SK-N-SH treated with all-trans-retinoic acid at 6 μM for 48 hours (cell line): ENCODE measurements at regions not wholly inside any gene's neighbourhood (a gene's known extent, or its start where the extent isn't known, plus 50 kb on each side); places are given as distances from the start of the nearest gene placed in this dataset.

Experiments used
- ATAC-seq: fragments of 200-7000 bp; cut with Tn5 transposase; 3 replicates; pipeline ENCODE4 v1.9.1; 2020; ENCODE audit warnings: mild to moderate bottlenecking, moderate library complexity
- ARNTL ChIP-seq: fragments of 450-650 bp; formaldehyde crosslinking; IDR thresholded peaks from 2 replicates; pipeline ENCODE4 v1.5.0; 2020; ENCODE audit warnings: low read depth, mild to moderate bottlenecking, moderate library complexity, borderline replicate concordance
- CREB5 ChIP-seq: fragments of 250-450 bp; sonication (Bioruptor Pico); IDR thresholded peaks from 2 replicates; pipeline ENCODE4 v1.5.1; 2020; ENCODE audit warnings: low read depth, mild to moderate bottlenecking, moderate library complexity
- CSRNP3 ChIP-seq: fragments of 250-450 bp; sonication (Bioruptor Pico); IDR thresholded peaks from 2 replicates; pipeline ENCODE4 v1.5.1; 2021; ENCODE audit warnings: mild to moderate bottlenecking, moderate library complexity
- ESRRG ChIP-seq: fragments of 250-450 bp; sonication (Bioruptor Pico); IDR thresholded peaks from 2 replicates; pipeline ENCODE4 v1.6.1; 2021; ENCODE audit warnings: mild to moderate bottlenecking
- GLIS3 ChIP-seq: fragments of 250-450 bp; sonication (Bioruptor Pico); IDR thresholded peaks from 2 replicates; pipeline ENCODE4 v1.5.0; 2020; ENCODE audit warnings: mild to moderate bottlenecking, moderate library complexity
- ISL1 ChIP-seq: fragments of 250-450 bp; sonication (Bioruptor Pico); IDR thresholded peaks from 2 replicates; pipeline ENCODE4 v2.1.2; 2022; ENCODE audit warnings: mild to moderate bottlenecking, moderate library complexity
- PATZ1 ChIP-seq: fragments of 250-450 bp; sonication (Bioruptor Pico); IDR thresholded peaks from 2 replicates; pipeline ENCODE4 v1.8.0; 2020; ENCODE audit warnings: mild to moderate bottlenecking, moderate library complexity, borderline replicate concordance
- POU6F1 ChIP-seq: fragments of 250-450 bp; sonication (Bioruptor Pico); IDR thresholded peaks from 2 replicates; pipeline ENCODE4 v1.8.0; 2021; ENCODE audit warnings: low read depth, mild to moderate bottlenecking, moderate library complexity, borderline replicate concordance
- PPARA ChIP-seq: fragments of 250-450 bp; sonication (Bioruptor Pico); IDR thresholded peaks from 2 replicates; pipeline ENCODE4 v1.5.0; 2020; ENCODE audit warnings: mild to moderate bottlenecking, borderline replicate concordance
- RARB ChIP-seq: fragments of 250-450 bp; sonication (Bioruptor Pico); IDR thresholded peaks from 2 replicates; pipeline ENCODE4 v1.8.0; 2021; ENCODE audit warnings: mild to moderate bottlenecking, moderate library complexity
- TCF4 ChIP-seq: fragments of 250-450 bp; sonication (Bioruptor Pico); IDR thresholded peaks from 2 replicates; pipeline ENCODE4 v1.8.0; 2021; ENCODE audit warnings: mild to moderate bottlenecking, moderate library complexity, borderline replicate concordance
- TOX ChIP-seq: fragments of 250-450 bp; sonication (Bioruptor Pico); IDR thresholded peaks from 2 replicates; pipeline ENCODE4 v1.8.0; 2021; ENCODE audit warnings: mild to moderate bottlenecking, moderate library complexity, borderline replicate concordance
- TSHZ2 ChIP-seq: fragments of 250-450 bp; sonication (Bioruptor Pico); IDR thresholded peaks from 2 replicates; pipeline ENCODE4 v1.5.0; 2020; ENCODE audit warnings: mild to moderate bottlenecking, moderate library complexity
- ZC3H10 ChIP-seq: fragments of 250-450 bp; sonication (Bioruptor Pico); IDR thresholded peaks from 2 replicates; pipeline ENCODE4 v1.5.1; 2021; ENCODE audit warnings: mild to moderate bottlenecking, moderate library complexity
- ZFP30 ChIP-seq: fragments of 450-650 bp; formaldehyde crosslinking; IDR thresholded peaks from 2 replicates; pipeline ENCODE4 v1.5.0; 2022; ENCODE audit warnings: mild to moderate bottlenecking, moderate library complexity
- ZNF565 ChIP-seq: fragments of 450-650 bp; formaldehyde crosslinking; conservative IDR thresholded peaks from 2 replicates; pipeline ENCODE4 v1.5.0; 2020; ENCODE audit warnings: low read depth, mild to moderate bottlenecking, moderate library complexity
- ZNF70 ChIP-seq: fragments of 450-650 bp; formaldehyde crosslinking; IDR thresholded peaks from 2 replicates; pipeline ENCODE4 v1.5.0; 2020; ENCODE audit warnings: mild to moderate bottlenecking, moderate library complexity

- TF ChIP-seq ZNF70 (CRISPR knock-in tag) = no peak
- TF ChIP-seq ZC3H10 (CRISPR knock-in tag) = no peak
- TF ChIP-seq PPARA (CRISPR knock-in tag) = no peak
- no peak for TF ChIP-seq CSRNP3 (CRISPR knock-in tag)
- TF ChIP-seq ISL1 = no peak
- no peak for TF ChIP-seq RARB (CRISPR knock-in tag)
- no peak for ATAC-seq
Observed at GRCh38 chr18:39325973-39326372, 1760.4 kb upstream of the CELF4 start.

GRCh38 chr18:39319141-39319540 is 1753.5 kb upstream of the CELF4 start:
- no peak for ATAC-seq
- TF ChIP-seq ZC3H10 (CRISPR knock-in tag) (no peak), RARB (CRISPR knock-in tag) (no peak), CSRNP3 (CRISPR knock-in tag) (no peak), TOX (CRISPR knock-in tag) (no peak), CREB5 (no peak), TSHZ2 (CRISPR knock-in tag) (no peak), TCF4 (no peak), ISL1 (no peak), ARNTL (CRISPR knock-in tag) (no peak), ZNF565 (CRISPR knock-in tag) (no peak), GLIS3 (CRISPR knock-in tag) (no peak)

GRCh38 chr18:39318462-39318861 is 1752.9 kb upstream of the CELF4 start:
- ATAC-seq = no peak
- no peak for TF ChIP-seq ZNF70 (CRISPR knock-in tag)
- no peak for TF ChIP-seq ZFP30 (CRISPR knock-in tag)
- TF ChIP-seq TOX (CRISPR knock-in tag) = no peak
- TF ChIP-seq PATZ1 (CRISPR knock-in tag) = no peak
- TF ChIP-seq ZNF565 (CRISPR knock-in tag) = no peak
- no peak for TF ChIP-seq RARB (CRISPR knock-in tag)
- no peak for TF ChIP-seq CSRNP3 (CRISPR knock-in tag)
- 0 out of 2 replicates have a peak, but pooled peaks have one; percentile 17 for TF ChIP-seq TCF4

- ATAC-seq = no peak
- TF ChIP-seq GLIS3 (CRISPR knock-in tag) (no peak), POU6F1 (CRISPR knock-in tag) (no peak), ESRRG (no peak), CSRNP3 (CRISPR knock-in tag) (no peak), TSHZ2 (CRISPR knock-in tag) (no peak), PPARA (CRISPR knock-in tag) (no peak), ARNTL (CRISPR knock-in tag) (no peak), ZNF565 (CRISPR knock-in tag) (no peak)
Observed at GRCh38 chr18:39318008-39318407, 1752.4 kb upstream of the CELF4 start.
